ENCODE measurements at regions not wholly inside any gene's neighbourhood (a gene's known extent, or its start where the extent isn't known, plus 50 kb on each side); places are given as distances from the start of the nearest gene placed in this dataset.

DNA sequence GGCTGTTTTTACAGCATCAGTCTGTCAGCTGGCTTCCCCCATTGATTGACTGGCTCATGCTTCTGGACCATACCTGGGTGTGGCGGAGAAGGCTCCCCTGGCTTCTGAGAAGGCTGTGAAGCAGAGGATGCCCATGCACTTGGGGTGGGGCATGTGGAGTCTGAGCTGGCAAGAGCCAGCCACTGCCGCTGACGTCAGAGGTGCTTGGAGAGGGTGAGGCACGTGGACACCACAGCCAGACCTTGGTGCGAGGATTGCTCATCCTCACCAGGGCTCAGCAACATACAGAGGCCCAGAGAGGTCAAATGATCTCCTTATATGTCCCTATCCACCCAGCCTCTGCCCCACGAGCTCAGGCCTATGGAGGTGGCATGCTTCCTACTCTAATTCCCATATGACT is 211.2 kb upstream of the PMEPA1 start:
- DNase-seq (ENCODE audit: low read depth in 2 of 2): no peak

DNA sequence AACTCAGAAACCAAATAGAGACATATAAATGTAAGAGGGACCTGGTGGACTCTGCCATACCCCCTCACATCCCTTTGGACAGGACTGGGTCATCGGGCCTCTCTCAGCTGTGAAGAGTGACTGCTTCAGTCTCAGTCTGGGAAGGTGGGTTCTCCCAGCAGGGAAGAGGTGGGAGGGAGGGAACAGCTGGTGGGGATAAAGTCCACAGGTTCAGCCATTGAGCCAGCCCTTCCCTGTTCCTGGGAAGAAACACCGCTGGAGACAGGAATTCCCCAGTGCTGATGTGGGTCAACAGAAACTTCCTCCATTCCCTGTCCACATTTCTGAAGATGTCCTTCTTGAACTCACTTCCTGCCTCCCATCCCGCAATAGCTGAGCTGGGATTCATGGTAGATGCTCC is 209.2 kb upstream of the PMEPA1 start:
- no peak for DNase-seq (ENCODE audit: low read depth in 2 of 2)

DNA sequence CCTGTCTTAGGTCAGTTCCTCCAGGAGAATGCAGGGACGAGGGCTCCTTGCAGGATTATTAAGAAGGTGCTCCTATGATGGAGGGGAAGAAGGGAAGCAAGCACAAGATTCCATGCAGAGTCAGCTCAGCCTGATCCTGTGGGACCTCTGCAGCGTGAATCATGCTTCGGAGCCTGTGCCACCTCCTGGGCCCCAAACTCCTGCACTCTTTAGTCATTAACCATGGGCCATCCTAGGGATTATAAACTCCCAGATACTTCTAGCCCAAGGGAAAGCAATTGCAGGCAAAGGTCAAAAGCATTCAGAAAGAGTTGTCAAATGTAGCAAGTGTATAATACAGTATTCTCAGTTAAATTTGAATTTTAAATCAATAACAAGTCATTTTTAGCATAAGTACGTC is 208.7 kb upstream of the PMEPA1 start:
- no peak for DNase-seq (ENCODE audit: low read depth in 2 of 2)

DNA sequence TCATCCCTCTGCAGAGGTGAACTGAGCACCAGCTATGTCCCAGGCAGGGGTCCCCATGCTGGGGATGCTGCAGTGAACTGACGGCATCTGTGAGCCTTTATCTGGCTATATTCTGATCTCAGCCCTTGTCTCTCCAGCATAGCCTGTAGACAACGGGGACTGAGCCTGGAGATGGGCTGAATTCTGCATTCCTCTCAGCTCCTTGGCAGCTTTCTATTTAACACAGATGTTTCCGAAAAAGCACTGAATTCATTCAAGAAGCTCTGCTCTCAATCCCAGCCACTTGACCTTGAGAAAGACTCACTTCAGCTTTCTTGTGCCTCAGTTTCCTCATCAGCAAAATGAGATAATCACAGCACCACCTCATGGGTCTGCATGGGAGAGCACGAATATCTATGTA is 204.4 kb upstream of the PMEPA1 start:
- DNase-seq (ENCODE audit: low read depth in 2 of 2): no peak

DNA sequence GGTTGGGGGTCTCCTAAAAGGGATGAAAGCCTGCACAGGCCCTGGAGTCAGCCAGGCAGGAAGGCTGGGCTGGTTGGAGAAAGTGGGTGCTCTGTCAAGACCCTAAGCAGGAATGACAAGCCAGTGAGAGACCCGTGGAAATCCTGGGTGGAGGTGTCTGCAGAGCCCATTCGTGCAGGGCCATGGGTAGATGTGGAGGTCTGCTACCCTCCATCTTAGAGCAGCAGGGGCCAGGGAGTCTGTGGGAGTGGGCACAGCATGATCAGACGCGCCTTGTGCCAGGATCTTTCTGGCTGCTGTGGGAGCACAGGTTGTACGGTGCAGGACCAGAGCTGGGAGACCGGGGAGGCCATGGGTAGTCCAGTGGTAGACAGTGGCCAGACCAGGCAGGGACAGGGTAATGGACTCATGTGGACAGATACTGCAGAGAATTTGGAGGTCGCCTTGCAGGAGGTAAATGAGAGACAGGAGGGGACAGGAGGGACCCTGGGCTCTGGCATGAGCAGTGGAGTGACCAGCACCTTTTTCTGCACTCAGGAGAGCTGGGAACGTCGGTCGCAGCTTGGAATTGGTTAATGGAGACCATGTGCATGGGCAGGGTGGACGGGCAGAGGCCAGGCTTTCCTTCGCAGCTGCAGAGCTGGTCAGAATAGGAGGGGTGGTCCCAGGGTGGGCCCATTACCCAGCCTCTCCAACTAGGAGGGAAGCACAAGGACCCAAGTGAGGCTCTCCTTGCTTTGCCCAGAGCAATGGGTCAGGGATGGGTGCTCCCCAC is 203.5 kb upstream of the PMEPA1 start:
- DNase-seq (ENCODE audit: low read depth in 2 of 2): no peak

DNA sequence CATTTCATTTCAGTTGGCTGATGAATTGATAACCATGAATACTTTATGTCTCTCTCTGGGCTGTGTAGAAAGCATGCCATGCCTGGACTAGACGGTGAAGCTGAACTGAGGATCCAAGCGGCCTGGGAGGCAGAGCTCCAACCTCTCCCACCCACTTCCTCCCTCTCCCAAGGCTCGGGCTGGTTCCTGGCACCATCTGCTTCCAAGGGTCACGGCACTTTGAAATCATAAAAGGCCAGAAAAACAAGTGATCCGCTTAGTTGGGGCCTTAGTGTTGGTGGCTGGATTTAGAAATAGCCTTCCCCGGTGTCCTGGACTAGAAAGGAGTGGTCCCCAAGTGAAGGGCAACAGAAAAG is 202.4 kb upstream of the PMEPA1 start:
- no peak for DNase-seq (ENCODE audit: low read depth in 2 of 2)

DNA sequence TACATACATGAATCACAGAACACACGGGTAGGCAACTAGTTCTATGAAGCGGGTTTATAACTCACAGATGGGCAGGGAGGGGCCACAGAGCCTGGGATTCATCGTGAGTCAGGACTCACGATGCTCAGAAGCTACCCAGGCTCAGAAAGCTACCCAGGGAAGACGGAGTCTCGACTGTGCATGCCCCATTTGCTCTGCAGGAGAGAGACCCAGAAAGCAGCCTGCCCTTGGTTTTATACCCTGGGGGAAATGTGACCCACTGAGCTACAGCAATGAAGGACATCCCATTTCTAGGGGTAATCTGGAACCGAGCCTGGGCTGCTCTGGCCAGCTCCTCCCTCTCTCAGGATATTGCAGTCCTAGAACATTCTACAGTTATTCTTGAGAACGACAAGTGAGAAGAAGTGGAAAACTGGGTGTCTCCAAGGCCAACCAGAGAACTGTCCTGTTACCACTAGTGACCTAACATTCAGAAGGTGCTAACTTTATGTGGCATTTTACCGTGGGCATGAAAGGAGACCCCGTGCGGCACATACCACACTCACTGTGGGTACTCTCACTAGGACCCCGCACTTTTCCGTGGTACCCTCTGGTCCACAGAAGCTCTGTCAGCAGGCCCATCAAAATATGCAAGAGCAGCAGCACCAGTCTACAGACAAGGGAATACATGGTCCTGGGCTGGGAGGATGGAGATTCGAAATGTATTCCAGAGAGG is 201.9 kb upstream of the PMEPA1 start:
- DNase-seq (ENCODE audit: low read depth in 2 of 2): no peak

DNA sequence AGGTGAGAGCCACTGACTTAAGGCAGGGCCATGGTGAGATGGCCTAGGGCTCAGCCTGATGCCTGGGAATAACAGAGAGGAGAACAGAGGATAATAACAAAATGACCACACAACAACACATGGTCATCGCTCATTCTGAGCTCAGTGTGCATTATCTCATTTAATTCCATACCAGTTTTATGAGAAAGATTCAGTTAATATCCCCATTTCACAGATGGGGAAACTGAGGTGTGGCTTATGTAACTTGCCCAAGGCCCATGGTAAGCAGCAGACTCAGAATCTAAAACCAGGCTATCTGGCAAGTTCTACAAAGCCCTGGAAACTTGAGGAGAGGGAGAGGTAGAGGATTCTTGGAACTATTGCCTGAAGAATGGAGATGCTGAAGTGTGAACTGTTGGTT is 200.9 kb upstream of the PMEPA1 start:
- no peak for DNase-seq (ENCODE audit: low read depth in 2 of 2)

DNA sequence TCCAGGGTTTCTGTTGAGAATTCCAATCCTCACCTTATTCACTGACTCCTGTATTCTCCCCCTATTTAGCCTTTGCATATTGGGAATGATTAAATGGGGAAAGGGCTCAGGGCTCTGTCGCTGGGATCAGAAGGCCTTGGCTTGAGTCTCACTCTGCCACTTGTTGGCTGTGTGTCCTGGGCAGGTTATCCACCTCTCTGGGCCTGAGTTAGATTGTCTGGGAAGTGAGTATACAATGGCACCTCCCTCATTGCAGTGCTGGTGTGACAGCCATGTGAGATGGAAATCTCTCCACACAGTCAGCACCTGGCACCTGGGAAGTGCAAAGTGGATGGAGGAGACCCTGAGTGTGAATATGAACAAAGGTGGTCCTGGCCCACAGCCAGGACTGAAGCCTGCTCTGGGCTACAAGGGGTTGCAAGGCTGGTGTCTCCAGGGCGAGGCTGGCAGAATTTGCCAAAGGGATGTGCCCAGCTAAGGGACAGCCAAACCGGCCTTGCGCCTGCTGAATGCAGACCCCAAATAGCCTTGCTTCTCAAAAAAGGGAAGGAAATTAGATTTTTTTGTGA is 200.0 kb upstream of the PMEPA1 start:
- no peak for DNase-seq (ENCODE audit: low read depth in 2 of 2)

DNA sequence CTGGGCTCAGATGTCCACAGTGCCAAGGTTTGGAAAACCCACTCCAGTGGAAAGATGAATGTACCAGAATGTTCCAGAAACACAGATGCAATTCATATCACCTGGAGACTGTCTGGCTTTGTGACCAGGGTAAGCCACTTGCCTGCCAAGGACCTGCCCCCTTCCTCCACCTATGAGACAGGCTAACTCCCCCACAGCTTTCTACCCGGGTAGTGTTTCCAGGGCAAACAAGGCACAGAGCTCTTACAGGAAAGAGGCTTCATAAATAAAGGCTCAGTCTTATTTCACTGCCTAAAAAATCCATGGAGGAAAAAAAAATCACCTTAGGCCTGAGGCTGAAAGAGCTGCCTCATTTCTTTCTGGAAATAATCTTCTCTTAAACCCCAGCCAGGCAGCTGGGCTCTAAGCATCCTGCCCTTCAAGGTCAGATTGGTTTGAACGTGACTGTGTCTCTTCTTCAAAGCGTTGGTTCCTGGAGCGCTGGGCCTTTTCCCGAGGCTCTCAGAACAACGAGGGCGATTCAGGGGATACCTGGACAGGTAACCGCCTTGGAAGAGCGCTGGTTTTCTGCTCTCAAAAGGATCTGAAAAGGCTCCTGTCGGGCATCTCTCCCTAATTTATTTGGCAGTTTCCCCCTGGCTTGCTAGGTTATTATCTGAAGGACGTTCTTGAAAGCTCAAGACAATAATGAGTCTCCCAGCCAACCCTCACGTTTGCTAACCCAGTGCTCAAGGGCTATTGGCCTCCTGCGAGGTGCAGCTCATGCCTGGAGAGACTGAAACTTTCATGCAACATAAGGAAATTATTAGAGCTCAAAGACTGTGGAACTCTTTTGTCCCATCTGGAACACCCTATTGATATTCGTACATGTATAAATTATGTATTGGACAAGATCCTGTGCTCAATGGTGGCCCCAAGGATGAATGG is 199.2 kb upstream of the PMEPA1 start:
- DNase-seq (ENCODE audit: low read depth in 2 of 2): no peak

DNA sequence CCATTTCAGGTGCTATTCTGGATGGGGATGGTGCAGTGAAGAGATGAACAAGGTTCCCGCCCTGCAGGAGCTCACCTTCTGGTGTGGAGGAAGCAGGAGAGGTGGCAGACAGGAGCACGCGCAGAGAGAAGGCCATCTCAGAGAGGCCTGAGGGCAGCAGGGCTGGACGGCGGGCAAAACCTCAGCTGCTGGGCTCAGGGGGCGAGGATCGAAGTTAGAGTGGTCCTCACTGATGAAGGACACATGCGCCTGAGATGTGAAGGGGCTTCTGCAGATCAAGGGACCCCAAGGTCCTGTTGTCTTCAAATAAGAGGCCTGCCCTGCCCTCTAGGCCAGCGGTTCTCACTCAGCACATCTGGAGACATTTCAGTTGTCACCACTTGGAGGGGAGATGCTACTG is 198.4 kb upstream of the PMEPA1 start:
- DNase-seq (ENCODE audit: low read depth in 2 of 2): no peak

DNA sequence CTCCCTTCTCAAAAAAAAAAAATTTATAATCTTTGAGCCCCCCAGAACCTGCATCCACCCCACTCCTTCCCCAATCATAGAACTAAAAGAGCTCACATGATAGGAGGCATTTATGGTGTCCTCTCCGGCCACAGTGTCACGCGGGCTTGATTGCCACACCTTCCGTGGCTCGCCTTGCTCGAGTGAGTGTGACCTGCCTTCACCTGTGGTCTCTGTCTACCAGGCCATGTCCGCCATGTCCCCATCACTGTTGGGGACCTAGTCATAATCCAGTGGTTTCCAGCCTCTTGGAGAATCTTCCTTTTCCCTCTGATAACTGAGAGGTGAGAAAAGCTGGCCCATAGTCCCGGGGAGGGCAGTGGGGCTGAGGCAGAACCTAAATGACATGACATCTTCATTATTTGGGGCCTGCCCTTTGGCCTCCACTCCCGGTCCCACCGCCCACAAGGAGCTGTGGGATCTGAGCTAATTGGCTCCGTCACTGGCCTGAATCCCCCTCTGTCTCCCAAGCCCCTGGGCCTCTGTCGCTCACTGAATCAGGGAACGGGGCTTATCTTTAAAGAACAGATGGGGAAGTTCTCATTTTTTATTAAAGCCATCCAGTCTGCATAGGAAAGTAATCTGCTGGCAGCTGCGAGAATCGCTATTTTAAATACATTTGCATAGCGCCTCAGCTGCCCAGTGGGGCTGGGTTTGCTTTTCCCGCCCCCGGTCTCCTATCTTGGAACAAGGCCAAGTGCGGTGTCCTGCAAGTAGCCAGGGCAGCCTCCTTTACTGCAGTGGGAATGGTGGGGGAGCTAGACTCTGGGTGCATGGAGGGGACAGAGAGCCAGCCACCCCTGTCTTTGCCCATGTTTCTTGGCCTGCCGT is 197.6 kb upstream of the PMEPA1 start:
- DNase-seq (ENCODE audit: low read depth in 2 of 2): no peak

DNA sequence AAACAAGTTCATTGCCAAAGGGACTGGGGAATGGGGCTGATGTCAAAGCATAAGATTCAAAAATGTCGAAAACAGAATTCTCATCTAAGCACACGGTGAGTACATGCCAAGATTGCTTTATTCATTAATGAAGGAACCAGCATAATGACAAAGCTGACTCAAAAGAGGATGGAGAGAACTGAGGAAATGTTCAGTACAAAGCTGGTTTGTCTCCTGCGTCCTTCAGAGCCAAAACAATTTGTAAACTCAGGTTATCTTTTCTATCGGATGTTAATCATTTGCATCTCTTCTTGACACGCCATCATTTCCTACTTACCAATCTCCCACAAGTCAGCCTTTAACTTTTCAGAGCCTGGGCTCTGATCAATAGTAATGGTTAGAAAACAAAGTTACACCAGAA is 195.6 kb upstream of the PMEPA1 start:
- no peak for DNase-seq (ENCODE audit: low read depth in 2 of 2)

DNA sequence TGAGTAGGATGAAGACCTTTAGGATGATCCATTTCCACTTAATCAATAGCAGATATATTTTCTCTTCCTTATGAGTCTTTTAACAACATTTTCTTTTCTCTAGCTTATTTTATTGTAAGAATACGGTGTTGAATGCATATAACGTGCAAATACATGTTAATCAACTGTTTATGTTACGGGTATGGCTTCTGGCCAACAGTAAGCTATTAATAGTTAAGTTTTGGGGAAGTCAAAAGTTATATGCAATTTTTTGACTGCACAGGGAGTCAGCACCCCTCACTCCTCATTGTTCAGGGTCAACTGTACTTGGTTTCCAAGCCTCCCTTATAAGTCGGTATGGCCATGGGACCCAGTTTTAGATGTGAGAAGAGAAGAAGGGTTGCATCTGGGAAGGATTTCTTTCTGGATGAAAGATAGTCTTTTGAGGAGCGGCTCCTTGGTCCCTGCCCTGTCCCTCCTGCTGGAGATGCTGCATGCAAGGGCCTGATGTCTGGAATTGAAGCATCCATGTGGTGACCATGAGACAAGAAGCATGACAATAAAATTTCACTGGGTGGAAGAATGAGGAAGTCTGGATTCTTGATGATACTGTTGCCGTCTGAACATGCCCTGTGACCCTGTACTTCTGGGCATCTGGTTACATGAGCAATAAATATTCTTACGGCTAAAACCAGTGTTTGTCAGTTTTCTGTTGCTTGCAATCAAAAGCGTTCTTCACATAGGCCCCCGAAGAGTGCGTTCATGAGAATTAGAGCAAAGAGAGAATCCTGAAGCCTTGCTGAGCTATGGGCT is 194.7 kb upstream of the PMEPA1 start:
- no peak for DNase-seq (ENCODE audit: low read depth in 2 of 2)

DNA sequence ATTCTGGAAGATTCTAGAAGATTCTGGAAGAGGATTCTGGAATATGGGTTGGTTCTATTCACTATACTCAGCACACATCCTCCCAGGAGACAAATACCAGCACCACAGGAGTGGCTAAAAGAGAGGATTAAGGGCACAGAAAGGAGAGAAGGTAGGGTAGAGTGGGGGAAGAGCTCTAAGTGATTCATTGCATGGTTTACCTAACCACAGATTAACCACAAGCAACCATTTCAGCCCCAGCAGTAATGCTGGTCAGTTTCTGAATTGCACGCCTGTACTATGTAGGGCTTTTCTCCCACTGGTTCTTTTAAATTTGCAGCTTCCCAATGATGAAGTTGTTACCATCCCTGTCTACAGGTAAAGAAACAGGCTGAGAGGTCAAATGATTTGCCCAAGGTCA is 192.7 kb upstream of the PMEPA1 start:
- DNase-seq (ENCODE audit: low read depth in 2 of 2): no peak

DNA sequence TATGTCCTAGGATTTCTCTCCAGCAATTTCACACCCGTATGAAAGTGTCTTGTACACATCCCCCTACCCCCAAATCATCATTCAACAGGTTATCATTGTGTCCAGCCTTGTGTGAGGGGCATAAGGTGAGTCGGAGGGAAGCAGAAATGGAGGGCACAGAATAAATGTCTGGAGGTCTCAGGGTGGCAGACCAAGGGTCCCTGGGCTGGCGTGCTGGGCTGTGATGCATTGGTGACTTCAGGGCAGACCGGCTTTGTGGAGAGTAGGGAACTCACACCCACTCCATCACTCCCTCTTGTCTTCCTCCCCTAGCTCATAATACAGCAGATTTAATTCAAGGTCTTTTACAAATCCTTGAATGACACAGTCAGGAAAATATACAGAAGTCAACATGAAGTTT is 191.7 kb upstream of the PMEPA1 start:
- no peak for DNase-seq (ENCODE audit: low read depth in 2 of 2)

DNA sequence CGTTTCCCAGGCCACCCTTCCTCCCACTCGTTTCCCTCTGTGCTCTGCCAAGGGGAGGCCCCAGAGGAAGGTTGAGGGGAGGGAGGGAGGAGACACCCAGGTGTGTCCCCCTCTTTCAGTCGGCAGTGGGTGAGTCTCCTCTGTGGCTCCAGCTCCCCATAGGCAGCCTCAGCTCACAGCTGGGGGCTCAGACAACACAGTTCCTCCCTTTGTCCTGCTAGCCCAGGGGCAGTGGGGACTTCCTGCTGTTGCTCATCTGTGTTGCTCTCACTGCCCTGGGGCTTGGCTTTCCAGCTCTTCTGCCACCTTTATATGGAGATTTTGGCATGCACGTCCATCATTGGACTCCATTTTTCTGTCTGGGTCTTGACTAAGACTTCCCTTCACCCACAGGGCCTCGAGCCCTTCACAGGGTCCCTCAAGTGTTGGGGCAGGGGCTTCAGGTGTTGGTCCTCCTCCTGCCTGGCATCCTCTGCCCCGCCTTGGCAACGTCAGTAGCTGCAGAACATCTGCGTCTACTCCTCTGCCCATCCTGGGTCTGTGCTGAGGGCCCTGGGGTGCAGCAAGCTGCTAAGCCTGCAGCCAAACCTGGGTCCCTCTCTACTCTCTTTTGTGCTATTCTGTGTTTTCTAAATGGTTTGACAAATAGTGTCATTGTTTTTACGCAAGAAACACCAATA is 190.6 kb upstream of the PMEPA1 start:
- no peak for DNase-seq (ENCODE audit: low read depth in 2 of 2)

DNA sequence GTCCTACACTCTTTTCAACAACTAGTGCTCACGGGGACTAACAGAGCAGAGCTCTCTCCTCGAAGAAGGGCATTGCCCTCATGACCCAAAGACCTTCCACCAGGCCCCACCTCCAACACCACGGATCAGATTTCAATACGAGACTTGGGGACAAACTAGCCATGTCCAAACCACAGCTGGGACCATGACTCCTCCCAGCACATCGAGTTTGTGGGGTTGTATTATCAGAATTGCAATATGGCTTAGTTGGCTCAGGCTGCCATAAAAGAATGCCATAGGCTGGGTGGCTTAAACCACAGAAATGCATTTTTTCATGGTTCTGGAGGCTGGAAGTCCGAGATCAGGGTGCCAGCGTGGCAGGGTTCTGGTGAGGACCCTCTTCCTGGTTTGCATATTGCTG is 189.7 kb upstream of the PMEPA1 start:
- no peak for DNase-seq (ENCODE audit: low read depth in 2 of 2)

DNA sequence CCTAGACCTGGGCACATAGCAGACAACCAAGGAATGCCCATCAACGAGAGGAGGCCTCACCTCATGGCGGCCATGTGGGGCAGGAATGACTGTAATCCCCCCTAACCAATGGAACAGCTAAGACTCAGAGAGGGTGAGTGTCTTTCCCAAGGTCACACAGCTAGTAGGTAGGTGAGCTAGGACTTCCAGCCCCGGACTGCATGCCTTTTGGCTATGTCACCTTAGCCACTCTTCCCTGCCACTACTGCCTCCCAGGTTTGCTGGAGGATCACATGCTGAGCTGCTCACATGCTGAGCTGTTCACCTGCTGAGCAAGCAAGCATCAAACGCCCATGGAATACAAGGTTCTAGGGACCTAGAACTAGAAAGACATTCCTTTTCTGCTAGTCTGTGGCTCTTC is 188.5 kb upstream of the PMEPA1 start:
- no peak for DNase-seq (ENCODE audit: low read depth in 2 of 2)

DNA sequence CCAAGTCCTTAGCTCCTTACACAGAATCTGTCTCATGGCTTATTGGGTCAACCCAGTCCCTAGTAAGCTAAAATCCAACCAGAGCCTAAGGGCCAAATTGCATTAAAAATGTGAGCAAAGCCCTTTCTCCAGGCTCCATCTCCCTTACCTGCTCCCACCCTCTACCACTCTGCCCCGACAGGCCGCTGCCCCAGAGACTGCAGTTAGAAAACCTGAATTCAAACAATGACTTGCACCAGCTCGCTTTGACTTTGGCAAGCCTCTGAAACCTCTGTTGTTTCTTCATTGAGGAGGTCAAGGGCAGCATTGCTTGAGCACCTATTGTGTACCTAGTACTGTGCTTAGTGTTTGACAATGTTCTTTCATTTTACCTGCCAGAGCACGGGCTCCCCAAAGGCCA is 188.1 kb upstream of the PMEPA1 start:
- no peak for DNase-seq (ENCODE audit: low read depth in 2 of 2)

All from stimulated activated CD8-positive, alpha-beta memory T cell treated with anti-CD3 and anti-CD28 coated beads, Interleukin-15, amount 100 ng/mL, for 4 hours (primary cell).